SK-N-SH (cell line): ENCODE measurements at regions not wholly inside any gene's neighbourhood (a gene's known extent, or its start where the extent isn't known, plus 50 kb on each side); places are given as distances from the start of the nearest gene placed in this dataset.

Experiments
- CTCF ChIA-PET: fragments of 300-600, 350-600 bp; formaldehyde crosslinking; extraction: SDS; loops from one replicate; lab custom pipeline; 2021; lab: Yijun Ruan, JAX
- POLR2A ChIA-PET: fragments of 350-600 bp; sonication (Branson Sonifier 250); formaldehyde crosslinking; extraction: SDS; loops from one replicate; lab custom pipeline; 2020; ENCODE audit warnings: antibody characterized with exemption, inconsistent platforms; lab: Yijun Ruan, JAX
- DNase-seq: peaks from one replicate; pipeline ENCODE4 v3.0.0; 2012
- H2AFZ ChIP-seq: fragments of 200-600 bp; sonication (generic); 2 replicates; pipeline ENCODE4 v1.8.1; 2016; ENCODE audit warnings: antibody characterized with exemption, mild to moderate bottlenecking, low read depth
- H3F3A ChIP-seq: fragments of 200-600 bp; sonication (generic); replicated peaks from 2 replicates; pipeline ENCODE3; 2016; ENCODE audit warnings: antibody characterized with exemption, mild to moderate bottlenecking; ENCODE audit not compliant: insufficient read depth
- H3K27ac ChIP-seq, 2 experiments: fragments of 200-500 bp in 1 of 2; fragments of 200-600 bp in 1 of 2; sonication (Bioruptor generic) in 1 of 2; sonication (generic), shearing (Covaris generic) in 1 of 2; 2 replicates each; pipeline versions ENCODE4 v1.5.1 to v1.6.1; 2014 to 2016; ENCODE audit warnings: low read depth in 2 of 2, inconsistent platforms in 1 of 2, low read length in 1 of 2, mild to moderate bottlenecking in 1 of 2, mixed read lengths in 1 of 2
- H3K27me3 ChIP-seq: fragments of 200-600 bp; sonication (generic), shearing (Covaris generic); 2 replicates; pipeline ENCODE4 v1.6.1; 2016; ENCODE audit warnings: mixed run types; ENCODE audit not compliant: insufficient read depth
- H3K36me3 ChIP-seq, 2 experiments: fragments of 200-500 bp in 1 of 2; fragments of 200-600 bp in 1 of 2; sonication (Bioruptor generic) in 1 of 2; sonication (generic) in 1 of 2; replicated peaks in 1 of 2; 2 replicates each; pipeline versions ENCODE3 to v1.5.1; 2014 to 2016; ENCODE audit warnings: low read length in 1 of 2, mild to moderate bottlenecking in 1 of 2; ENCODE audit not compliant: insufficient read depth in 2 of 2, control insufficient read depth in 1 of 2
- H3K4me1 ChIP-seq, 2 experiments: fragments of 200-500 bp in 1 of 2; fragments of 200-600 bp in 1 of 2; sonication (Bioruptor generic) in 1 of 2; sonication (generic), shearing (Covaris generic) in 1 of 2; 2 replicates each; pipeline versions ENCODE4 v1.5.1 to v1.6.1; 2014 to 2016; ENCODE audit warnings: low read depth in 1 of 2, low read length in 1 of 2, mixed run types in 1 of 2; ENCODE audit not compliant: insufficient read depth in 2 of 2, control insufficient read depth in 1 of 2
- H3K4me2 ChIP-seq: fragments of 200-600 bp; sonication (generic), shearing (Covaris generic); 2 replicates; pipeline ENCODE4 v1.6.1; 2017; ENCODE audit warnings: mixed run types
- H3K4me3 ChIP-seq, 2 experiments: fragments of 200-500 bp in 1 of 2; fragments of 200-600 bp in 1 of 2; sonication (Bioruptor generic) in 1 of 2; sonication (generic), shearing (Covaris generic) in 1 of 2; 2 replicates each; pipeline versions ENCODE4 v1.5.1 to v1.8.1; 2014 to 2016; ENCODE audit warnings: low read depth in 2 of 2, inconsistent platforms in 1 of 2, low read length in 1 of 2, mild to moderate bottlenecking in 1 of 2, mixed read lengths in 1 of 2, moderate library complexity in 1 of 2
- H3K79me2 ChIP-seq: fragments of 200-600 bp; sonication (generic); 2 replicates; pipeline ENCODE4 v1.8.1; 2017; ENCODE audit warnings: mild to moderate bottlenecking; ENCODE audit not compliant: insufficient read depth
- H3K9ac ChIP-seq: fragments of 200-600 bp; sonication (generic); 2 replicates; pipeline ENCODE4 v1.6.1; 2017; ENCODE audit warnings: mixed run types
- H3K9me2 ChIP-seq: fragments of 200-600 bp; sonication (generic); 2 replicates; pipeline ENCODE4 v1.6.1; 2017; ENCODE audit warnings: mixed run types
- H3K9me3 ChIP-seq: fragments of 200-600 bp; sonication (generic); 2 replicates; pipeline ENCODE4 v1.6.1; 2017; ENCODE audit warnings: mixed run types, mild to moderate bottlenecking, moderate library complexity
- H4K20me1 ChIP-seq: fragments of 200-600 bp; sonication (generic); 2 replicates; pipeline ENCODE4 v1.6.1; 2017; ENCODE audit warnings: mild to moderate bottlenecking, mixed run types; ENCODE audit not compliant: insufficient read depth
- CHD2 ChIP-seq: fragments of 150-350 bp; IDR thresholded peaks from 2 replicates; pipeline ENCODE4 v1.6.1; 2018; ENCODE audit warnings: low read length; ENCODE audit not compliant: partially characterized antibody
- FOSL2 ChIP-seq: IDR thresholded peaks from 2 replicates; pipeline ENCODE4 v1.4.0; 2012; ENCODE audit warnings: low read depth, mild to moderate bottlenecking, moderate library complexity, borderline replicate concordance
- FOXJ3 ChIP-seq: sonication (generic); formaldehyde crosslinking; IDR thresholded peaks from 2 replicates; pipeline ENCODE4 v1.5.1; 2020; ENCODE audit warnings: mild to moderate bottlenecking, missing genetic modification reagents
- FOXM1 ChIP-seq: IDR thresholded peaks from 2 replicates; pipeline ENCODE4 v1.4.0; 2012; ENCODE audit warnings: low read depth, mild to moderate bottlenecking
- GATA2 ChIP-seq: sonication (generic); formaldehyde crosslinking; IDR thresholded peaks from 2 replicates; pipeline ENCODE4 v1.5.0; 2020; ENCODE audit warnings: mild to moderate bottlenecking, missing genetic modification reagents
- JUND ChIP-seq: IDR thresholded peaks from 2 replicates; pipeline ENCODE4 v1.4.0; 2012
- MXI1 ChIP-seq: IDR thresholded peaks from 2 replicates; pipeline ENCODE4 v1.6.1; 2012; ENCODE audit warnings: mild to moderate bottlenecking, low read depth, low read length, improper control_type of control experiment
- NFIC ChIP-seq: IDR thresholded peaks from 2 replicates; pipeline ENCODE4 v1.4.0; 2012; ENCODE audit warnings: borderline replicate concordance
- NRF1 ChIP-seq: IDR thresholded peaks from 2 replicates; pipeline ENCODE4 v1.6.1; 2012; ENCODE audit warnings: low read depth, mild to moderate bottlenecking, low read length
- RCOR1 ChIP-seq: fragments of 150-350 bp; IDR thresholded peaks from 2 replicates; pipeline ENCODE4 v1.6.1; 2017; ENCODE audit warnings: antibody characterized with exemption, low read length
- RFX5 ChIP-seq: IDR thresholded peaks from 2 replicates; pipeline ENCODE4 v1.6.1; 2012; ENCODE audit warnings: mild to moderate bottlenecking, improper control_type of control experiment, low read length
- RXRA ChIP-seq: IDR thresholded peaks from 2 replicates; pipeline ENCODE4 v1.4.0; 2012; ENCODE audit warnings: low read depth, mild to moderate bottlenecking, borderline replicate concordance
- SMC3 ChIP-seq: IDR thresholded peaks from 2 replicates; pipeline ENCODE4 v1.6.1; 2012; ENCODE audit warnings: low read depth, low read length, improper control_type of control experiment
- TAF1 ChIP-seq: IDR thresholded peaks from 2 replicates; pipeline ENCODE4 v1.6.1; 2012; ENCODE audit warnings: low read depth, mild to moderate bottlenecking, low read length, moderate library complexity, borderline replicate concordance
- YY1 ChIP-seq: IDR thresholded peaks from 2 replicates; pipeline ENCODE4 v1.4.0; 2012; ENCODE audit warnings: low read depth, mild to moderate bottlenecking
- WGBS: methylation state at CpG from one replicate; pipeline ENCODE4 v1.1.6; 2017; ENCODE audit warnings: low lambda C conversion rate; 5-methylcytosine and 5-hydroxymethylcytosine counted together
- TF ChIP-seq, protein P1 (sequence below): IDR thresholded peaks from 2 replicates; pipeline ENCODE4; 2012
- TF ChIP-seq, protein P2 (sequence below): IDR thresholded peaks from 2 replicates; pipeline ENCODE4 v1.6.1; 2012; ENCODE audit warnings: mild to moderate bottlenecking, low read depth, low read length, moderate library complexity
- TF ChIP-seq, protein P3 (sequence below): fragments of 150-350 bp; IDR thresholded peaks from 2 replicates; pipeline ENCODE4 v1.6.1; 2017; ENCODE audit warnings: antibody characterized with exemption, low read length, low read depth, borderline replicate concordance

DNA sequence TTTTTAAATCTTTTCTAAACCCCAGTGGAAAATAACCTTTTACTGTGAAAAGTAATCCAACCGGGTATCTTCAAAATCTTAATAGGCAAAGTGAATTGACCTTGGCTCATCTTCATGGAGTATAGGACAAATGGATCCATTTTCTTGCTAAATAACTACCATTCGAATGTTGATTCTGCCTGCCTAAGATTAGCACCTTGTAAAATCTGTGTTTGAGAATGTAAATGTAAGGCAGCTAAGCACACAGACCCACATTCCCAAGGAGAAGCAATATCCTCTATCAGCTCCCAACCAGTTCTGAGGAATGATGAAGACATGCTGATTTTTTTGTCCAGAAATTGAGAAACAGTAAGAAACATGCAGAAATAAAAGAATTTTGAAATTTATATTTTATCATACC is 509.8 kb upstream of the SMIM21 start:
- Histone ChIP-seq H3K4me3 (no peak overlapping the region), H3F3A (no peaks in the 10 kb centered on the region), H3K27me3 (no peaks in the 10 kb centered on the region), H3K9me2 (no peaks in the 10 kb centered on the region), H2AFZ (no peak overlapping the region), H3K36me3 (no peaks in the 10 kb centered on the region), H3K9ac (no peak overlapping the region), H3K27ac (no peak overlapping the region), H3K4me1 (peaks cover 0 to 3% of the 10 kb centered on the region in 2 experiments; a peak in 1 of 4 replicates), H3K79me2 (no peaks in the 10 kb centered on the region), H3K4me2 (no peak overlapping the region), H4K20me1 (no peaks in the 10 kb centered on the region), H3K9me3 (no peaks in the 10 kb centered on the region)
- TF ChIP-seq FOXM1 (no peak), FOSL2 (no peak), GATA2 (no peak), RXRA (no peak), MXI1 (no peak), NRF1 (no peak), RCOR1 (no peak), YY1 (no peak), FOXJ3 (CRISPR knock-in tag) (no peak), CHD2 (no peak), JUND (no peak), TAF1 (no peak), SMC3 (no peak), RFX5 (no peak), NFIC (no peak)
- TF ChIP-seq, protein P1, sequence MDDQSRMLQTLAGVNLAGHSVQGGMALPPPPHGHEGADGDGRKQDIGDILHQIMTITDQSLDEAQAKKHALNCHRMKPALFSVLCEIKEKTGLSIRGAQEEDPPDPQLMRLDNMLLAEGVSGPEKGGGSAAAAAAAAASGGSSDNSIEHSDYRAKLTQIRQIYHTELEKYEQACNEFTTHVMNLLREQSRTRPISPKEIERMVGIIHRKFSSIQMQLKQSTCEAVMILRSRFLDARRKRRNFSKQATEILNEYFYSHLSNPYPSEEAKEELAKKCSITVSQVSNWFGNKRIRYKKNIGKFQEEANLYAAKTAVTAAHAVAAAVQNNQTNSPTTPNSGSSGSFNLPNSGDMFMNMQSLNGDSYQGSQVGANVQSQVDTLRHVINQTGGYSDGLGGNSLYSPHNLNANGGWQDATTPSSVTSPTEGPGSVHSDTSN = no peak
- TF ChIP-seq, protein P2, sequence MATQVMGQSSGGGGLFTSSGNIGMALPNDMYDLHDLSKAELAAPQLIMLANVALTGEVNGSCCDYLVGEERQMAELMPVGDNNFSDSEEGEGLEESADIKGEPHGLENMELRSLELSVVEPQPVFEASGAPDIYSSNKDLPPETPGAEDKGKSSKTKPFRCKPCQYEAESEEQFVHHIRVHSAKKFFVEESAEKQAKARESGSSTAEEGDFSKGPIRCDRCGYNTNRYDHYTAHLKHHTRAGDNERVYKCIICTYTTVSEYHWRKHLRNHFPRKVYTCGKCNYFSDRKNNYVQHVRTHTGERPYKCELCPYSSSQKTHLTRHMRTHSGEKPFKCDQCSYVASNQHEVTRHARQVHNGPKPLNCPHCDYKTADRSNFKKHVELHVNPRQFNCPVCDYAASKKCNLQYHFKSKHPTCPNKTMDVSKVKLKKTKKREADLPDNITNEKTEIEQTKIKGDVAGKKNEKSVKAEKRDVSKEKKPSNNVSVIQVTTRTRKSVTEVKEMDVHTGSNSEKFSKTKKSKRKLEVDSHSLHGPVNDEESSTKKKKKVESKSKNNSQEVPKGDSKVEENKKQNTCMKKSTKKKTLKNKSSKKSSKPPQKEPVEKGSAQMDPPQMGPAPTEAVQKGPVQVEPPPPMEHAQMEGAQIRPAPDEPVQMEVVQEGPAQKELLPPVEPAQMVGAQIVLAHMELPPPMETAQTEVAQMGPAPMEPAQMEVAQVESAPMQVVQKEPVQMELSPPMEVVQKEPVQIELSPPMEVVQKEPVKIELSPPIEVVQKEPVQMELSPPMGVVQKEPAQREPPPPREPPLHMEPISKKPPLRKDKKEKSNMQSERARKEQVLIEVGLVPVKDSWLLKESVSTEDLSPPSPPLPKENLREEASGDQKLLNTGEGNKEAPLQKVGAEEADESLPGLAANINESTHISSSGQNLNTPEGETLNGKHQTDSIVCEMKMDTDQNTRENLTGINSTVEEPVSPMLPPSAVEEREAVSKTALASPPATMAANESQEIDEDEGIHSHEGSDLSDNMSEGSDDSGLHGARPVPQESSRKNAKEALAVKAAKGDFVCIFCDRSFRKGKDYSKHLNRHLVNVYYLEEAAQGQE = no peak
- TF ChIP-seq, protein P3, sequence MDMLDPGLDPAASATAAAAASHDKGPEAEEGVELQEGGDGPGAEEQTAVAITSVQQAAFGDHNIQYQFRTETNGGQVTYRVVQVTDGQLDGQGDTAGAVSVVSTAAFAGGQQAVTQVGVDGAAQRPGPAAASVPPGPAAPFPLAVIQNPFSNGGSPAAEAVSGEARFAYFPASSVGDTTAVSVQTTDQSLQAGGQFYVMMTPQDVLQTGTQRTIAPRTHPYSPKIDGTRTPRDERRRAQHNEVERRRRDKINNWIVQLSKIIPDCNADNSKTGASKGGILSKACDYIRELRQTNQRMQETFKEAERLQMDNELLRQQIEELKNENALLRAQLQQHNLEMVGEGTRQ = no peak
- CTCF ChIA-PET = no interaction called here
- 15% methylated on average over 2 of the region's 2 CpGs for WGBS
- POLR2A ChIA-PET = no interaction called here
- DNase-seq = no peak
